Nephron progenitor cell (in vitro differentiated cells): ENCODE measurements at regions not wholly inside any gene's neighbourhood (a gene's known extent, or its start where the extent isn't known, plus 50 kb on each side); places are given as distances from the start of the nearest gene placed in this dataset.

Experiments used
- DNase-seq: peaks from one replicate; pipeline ENCODE4 v3.0.0; 2021
- H3K27ac Mint-ChIP-seq: 2 replicates; pipeline ENCODE4 v1.8.0; 2021; ENCODE audit warnings: mild to moderate bottlenecking, moderate library complexity, mixed read lengths
- H3K27me3 Mint-ChIP-seq: 2 replicates; pipeline ENCODE4 v1.8.0; 2021; ENCODE audit warnings: mild to moderate bottlenecking, low read depth, mixed read lengths; ENCODE audit not compliant: poor library complexity
- H3K36me3 Mint-ChIP-seq: 2 replicates; pipeline ENCODE4 v1.8.0; 2021; ENCODE audit warnings: low read depth, mixed read lengths
- H3K4me1 Mint-ChIP-seq: 2 replicates; pipeline ENCODE4 v1.8.0; 2021; ENCODE audit warnings: mixed read lengths
- H3K4me3 Mint-ChIP-seq: 2 replicates; pipeline ENCODE4 v1.8.0; 2021; ENCODE audit warnings: mild to moderate bottlenecking, moderate library complexity, mixed read lengths
- H3K9me3 Mint-ChIP-seq: 2 replicates; pipeline ENCODE4 v1.8.0; 2021; ENCODE audit warnings: mild to moderate bottlenecking, moderate library complexity, mixed read lengths
- TF ChIP-seq, protein P1 (sequence below): fragments of 200-600 bp; sonication (generic); IDR thresholded peaks from 2 replicates; pipeline ENCODE4 v1.5.0; 2021; ENCODE audit warnings: antibody characterized with exemption

DNA sequence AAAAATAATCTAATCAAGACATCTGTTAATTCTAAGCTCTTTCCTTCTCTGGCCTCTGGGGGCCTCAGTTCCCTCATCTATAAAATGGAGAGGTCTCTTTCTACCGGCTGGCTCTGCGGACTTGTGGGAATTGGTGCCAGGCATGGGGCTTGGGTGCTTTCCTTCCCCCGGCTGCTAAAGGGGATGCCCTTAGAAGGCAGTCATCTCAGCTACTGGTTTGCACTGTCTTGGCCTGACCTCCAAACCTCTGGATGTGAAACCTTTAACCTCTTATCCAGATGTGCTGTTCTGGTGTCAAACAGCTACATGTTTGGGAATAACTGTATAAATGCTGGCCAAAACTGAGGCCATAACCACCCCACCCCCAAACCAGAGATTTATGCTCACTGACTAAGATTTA, 320.0 kb downstream of the RPS24 start:
- no peak for DNase-seq
- Mint-ChIP-seq H3K4me1 (peaks cover 71% of the 10 kb centered on the region), H3K27ac (no peak overlapping the region), H3K4me3 (no peak overlapping the region), H3K9me3 (no peaks in the 10 kb centered on the region), H3K36me3 (no peaks in the 10 kb centered on the region), H3K27me3 (no peaks in the 10 kb centered on the region)
- TF ChIP-seq, protein P1, sequence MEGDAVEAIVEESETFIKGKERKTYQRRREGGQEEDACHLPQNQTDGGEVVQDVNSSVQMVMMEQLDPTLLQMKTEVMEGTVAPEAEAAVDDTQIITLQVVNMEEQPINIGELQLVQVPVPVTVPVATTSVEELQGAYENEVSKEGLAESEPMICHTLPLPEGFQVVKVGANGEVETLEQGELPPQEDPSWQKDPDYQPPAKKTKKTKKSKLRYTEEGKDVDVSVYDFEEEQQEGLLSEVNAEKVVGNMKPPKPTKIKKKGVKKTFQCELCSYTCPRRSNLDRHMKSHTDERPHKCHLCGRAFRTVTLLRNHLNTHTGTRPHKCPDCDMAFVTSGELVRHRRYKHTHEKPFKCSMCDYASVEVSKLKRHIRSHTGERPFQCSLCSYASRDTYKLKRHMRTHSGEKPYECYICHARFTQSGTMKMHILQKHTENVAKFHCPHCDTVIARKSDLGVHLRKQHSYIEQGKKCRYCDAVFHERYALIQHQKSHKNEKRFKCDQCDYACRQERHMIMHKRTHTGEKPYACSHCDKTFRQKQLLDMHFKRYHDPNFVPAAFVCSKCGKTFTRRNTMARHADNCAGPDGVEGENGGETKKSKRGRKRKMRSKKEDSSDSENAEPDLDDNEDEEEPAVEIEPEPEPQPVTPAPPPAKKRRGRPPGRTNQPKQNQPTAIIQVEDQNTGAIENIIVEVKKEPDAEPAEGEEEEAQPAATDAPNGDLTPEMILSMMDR: no peak

DNA sequence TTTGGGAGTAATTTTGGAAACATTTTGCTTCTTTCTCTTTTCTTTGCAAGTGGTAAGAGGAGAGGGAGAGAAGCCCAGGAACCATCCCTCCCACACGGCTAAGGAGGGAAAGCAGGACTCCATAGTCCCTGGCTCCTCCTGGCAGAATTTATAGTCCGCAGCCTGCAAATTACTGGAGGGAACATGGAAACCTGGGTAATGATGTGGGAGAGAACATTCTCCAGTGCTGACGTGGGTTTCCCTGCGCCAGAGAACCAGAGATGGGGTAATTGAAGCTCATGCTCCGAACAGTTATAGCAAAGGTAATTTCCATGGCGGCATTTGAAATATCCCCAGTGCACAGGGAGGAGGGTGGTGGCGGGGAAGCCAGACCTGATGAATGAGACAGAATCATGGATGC, 320.4 kb downstream of the RPS24 start:
- Mint-ChIP-seq H3K27me3 (no peaks in the 10 kb centered on the region), H3K27ac (no peak overlapping the region), H3K36me3 (no peaks in the 10 kb centered on the region), H3K9me3 (no peaks in the 10 kb centered on the region), H3K4me3 (no peak overlapping the region), H3K4me1 (peaks cover 74% of the 10 kb centered on the region)
- DNase-seq: no peak
- TF ChIP-seq, protein P1: no peak

DNA sequence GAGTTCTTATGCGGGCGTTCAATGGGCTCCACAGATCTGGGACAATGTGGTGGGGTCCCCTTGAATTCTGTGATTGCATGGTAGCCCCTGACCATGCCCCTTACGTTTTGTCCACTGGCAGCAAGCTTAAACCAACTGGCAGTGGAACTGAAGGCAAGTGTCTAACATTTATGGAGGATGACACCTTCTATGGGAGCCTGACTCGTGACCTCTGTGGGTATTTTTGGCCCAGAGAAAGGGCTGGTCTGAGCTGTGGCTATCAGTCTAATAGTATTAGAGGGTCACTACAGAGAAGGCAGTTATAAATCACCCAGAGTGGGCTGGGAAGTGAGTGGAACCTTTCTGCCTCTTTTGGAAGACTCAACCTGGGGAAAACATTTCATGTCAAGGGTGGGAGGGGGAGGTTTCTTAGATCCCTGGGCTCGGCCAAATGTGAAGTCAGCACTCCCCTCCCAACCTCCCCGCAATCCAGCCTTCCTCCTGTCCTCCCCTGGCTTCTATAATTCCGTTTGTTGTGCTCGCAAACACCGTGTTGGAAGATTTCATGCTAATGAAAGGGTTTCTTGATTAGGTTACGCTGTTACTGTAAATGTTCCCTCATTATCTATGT, 322.7 kb downstream of the RPS24 start:
- Mint-ChIP-seq H3K9me3 (no peaks in the 10 kb centered on the region), H3K27me3 (no peaks in the 10 kb centered on the region), H3K36me3 (no peaks in the 10 kb centered on the region), H3K4me1 (peaks cover 74% of the 10 kb centered on the region), H3K4me3 (no peak overlapping the region), H3K27ac (no peak overlapping the region)
- TF ChIP-seq, protein P1: no peak
- DNase-seq: no peak

DNA sequence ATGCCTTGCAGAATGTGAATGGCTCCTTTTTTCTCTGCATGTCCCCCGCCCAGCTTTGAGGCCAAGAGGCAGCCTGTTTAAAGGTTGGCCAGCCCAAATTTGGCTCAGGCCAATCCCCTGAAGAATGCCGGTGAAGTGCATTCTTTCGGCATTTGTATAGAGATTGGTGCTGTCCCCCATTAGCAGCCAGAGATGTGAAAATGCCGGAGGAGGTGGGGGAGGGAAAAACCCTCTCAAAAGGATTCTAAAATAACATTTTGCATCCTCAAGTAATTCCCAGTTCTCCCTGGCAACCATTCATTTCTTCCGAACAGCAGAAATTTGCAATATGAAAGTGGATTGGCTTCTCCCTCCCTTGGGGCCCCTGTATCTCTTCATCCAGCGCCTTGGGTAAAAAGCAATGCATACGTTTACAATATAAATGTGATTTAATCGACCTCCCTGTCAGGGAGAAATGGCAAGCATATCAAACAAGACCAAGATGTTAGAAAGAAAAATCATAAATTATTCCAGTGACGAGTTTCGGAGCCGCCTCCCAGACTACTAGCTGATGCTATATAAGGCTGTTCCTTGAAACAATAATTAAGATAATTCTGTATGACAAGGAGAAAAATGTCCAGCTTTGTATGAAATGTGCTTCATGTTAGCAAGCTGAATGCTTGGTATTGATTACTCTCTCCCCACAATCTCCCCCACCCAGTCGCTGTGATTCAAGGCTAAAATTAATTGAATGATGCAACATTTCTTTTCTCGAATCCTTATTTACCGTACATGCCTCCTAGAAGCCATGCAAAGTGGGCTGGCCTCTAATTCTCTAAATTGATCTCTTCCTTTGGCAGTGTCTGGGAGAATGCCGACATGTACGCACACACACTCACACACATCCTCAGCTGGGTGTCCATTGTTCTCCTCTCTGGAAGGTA, 323.7 kb downstream of the RPS24 start:
- H3K4me1 Mint-ChIP-seq: peaks cover 82% of the 10 kb centered on the region
- H3K36me3 Mint-ChIP-seq: no peaks in the 10 kb centered on the region
- TF ChIP-seq, protein P1: no peak
- peak overlapping the region; percentile 27 for H3K4me3 Mint-ChIP-seq
- no peak overlapping the region for H3K27ac Mint-ChIP-seq
- no peak for DNase-seq
- no peaks in the 10 kb centered on the region for H3K9me3 Mint-ChIP-seq
- H3K27me3 Mint-ChIP-seq: no peaks in the 10 kb centered on the region

- TF ChIP-seq, protein P1: no peak
- no peaks in the 10 kb centered on the region for H3K36me3 Mint-ChIP-seq
These were observed 324.7 kb downstream of the RPS24 start for GRCh38 chr10:78358351-78358750.

More at GRCh38 chr10:78358351-78358750, 324.7 kb downstream of the RPS24 start:
- Mint-ChIP-seq H3K9me3 (no peaks in the 10 kb centered on the region), H3K4me1 (peaks cover 88% of the 10 kb centered on the region), H3K4me3 (no peak overlapping the region), H3K27ac (peak overlapping the region; percentile 58), H3K27me3 (no peaks in the 10 kb centered on the region)
- no peak for DNase-seq
